ENCODE measurements at regions not wholly inside any gene's neighbourhood (a gene's known extent, or its start where the extent isn't known, plus 50 kb on each side); places are given as distances from the start of the nearest gene placed in this dataset.

- TF ChIP-seq FOXM1 (IDR thresholded peaks at IDR 0.05; ENCODE audit: borderline replicate concordance, low read depth), result no peak
- TF ChIP-seq, protein P1, sequence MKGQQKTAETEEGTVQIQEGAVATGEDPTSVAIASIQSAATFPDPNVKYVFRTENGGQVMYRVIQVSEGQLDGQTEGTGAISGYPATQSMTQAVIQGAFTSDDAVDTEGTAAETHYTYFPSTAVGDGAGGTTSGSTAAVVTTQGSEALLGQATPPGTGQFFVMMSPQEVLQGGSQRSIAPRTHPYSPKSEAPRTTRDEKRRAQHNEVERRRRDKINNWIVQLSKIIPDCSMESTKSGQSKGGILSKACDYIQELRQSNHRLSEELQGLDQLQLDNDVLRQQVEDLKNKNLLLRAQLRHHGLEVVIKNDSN (IDR thresholded peaks at IDR 0.05), result no peak
- TF ChIP-seq CEBPB (IDR thresholded peaks at IDR 0.05), result no peak
- no peak for TF ChIP-seq YY1 (IDR thresholded peaks at IDR 0.05; ENCODE audit: low read depth)
- no peak for TF ChIP-seq EGR1 (IDR thresholded peaks at IDR 0.05)
- no peak for TF ChIP-seq TAF1 (IDR thresholded peaks at IDR 0.05; ENCODE audit: low read depth)
- TF ChIP-seq TEAD4 (IDR thresholded peaks at IDR 0.05), result no peak
- no peak for TF ChIP-seq REST (IDR thresholded peaks at IDR 0.05; ENCODE audit: low read depth)
- no peak for TF ChIP-seq EP300 (IDR thresholded peaks at IDR 0.05; ENCODE audit: borderline replicate concordance)
- TF ChIP-seq ZBTB7A (IDR thresholded peaks at IDR 0.05; ENCODE audit: low read depth), result no peak
- TF ChIP-seq, protein P2, sequence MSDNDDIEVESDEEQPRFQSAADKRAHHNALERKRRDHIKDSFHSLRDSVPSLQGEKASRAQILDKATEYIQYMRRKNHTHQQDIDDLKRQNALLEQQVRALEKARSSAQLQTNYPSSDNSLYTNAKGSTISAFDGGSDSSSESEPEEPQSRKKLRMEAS (IDR thresholded peaks at IDR 0.05), result no peak
These were observed 300.2 kb downstream of the SHANK2 start for GRCh38 chr11:70952191-70952590.

DNA sequence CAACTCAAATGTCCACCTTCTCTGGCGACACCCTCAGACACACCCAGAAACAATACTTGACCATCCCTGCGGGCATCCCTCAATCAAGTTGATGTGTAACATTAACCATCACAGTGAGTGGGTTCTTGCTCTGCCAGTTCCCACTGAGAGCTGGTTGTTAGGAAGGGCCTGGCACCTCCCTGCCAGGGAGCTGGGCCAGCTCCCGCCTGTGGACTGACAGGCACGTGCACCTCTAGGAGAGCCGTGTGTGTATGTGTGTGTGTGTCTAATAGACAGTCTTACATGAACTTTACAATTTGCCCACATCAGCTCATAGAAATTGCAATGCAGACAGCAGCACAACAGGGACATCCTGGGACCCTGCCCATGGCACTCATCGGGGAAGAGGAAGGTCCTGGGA lies 298.7 kb downstream of the SHANK2 start:
- TF ChIP-seq, protein P2 (IDR thresholded peaks at IDR 0.05), result no peak
- TF ChIP-seq, protein P1 (IDR thresholded peaks at IDR 0.05), result no peak
- no peak for TF ChIP-seq YY1 (IDR thresholded peaks at IDR 0.05; ENCODE audit: low read depth)
- no peak for TF ChIP-seq NFIC (IDR thresholded peaks at IDR 0.05)
- TF ChIP-seq TEAD4 (IDR thresholded peaks at IDR 0.05), result no peak
- no peak for TF ChIP-seq REST (IDR thresholded peaks at IDR 0.05; ENCODE audit: low read depth)
- TF ChIP-seq TAF1 (IDR thresholded peaks at IDR 0.05; ENCODE audit: low read depth), result no peak
- TF ChIP-seq TCF12 (IDR thresholded peaks at IDR 0.05; ENCODE audit: low read depth), result no peak
- no peak for TF ChIP-seq EGR1 (IDR thresholded peaks at IDR 0.05)
- TF ChIP-seq FOXM1 (IDR thresholded peaks at IDR 0.05; ENCODE audit: borderline replicate concordance, low read depth), result no peak
- no peak for TF ChIP-seq RAD21 (IDR thresholded peaks at IDR 0.05; ENCODE audit: low read depth)
- TF ChIP-seq ZBTB7A (IDR thresholded peaks at IDR 0.05; ENCODE audit: low read depth), result no peak
- no peak for TF ChIP-seq CREB1 (IDR thresholded peaks at IDR 0.05; ENCODE audit: low read depth)
- no peak for TF ChIP-seq EP300 (IDR thresholded peaks at IDR 0.05; ENCODE audit: borderline replicate concordance)
- TF ChIP-seq CEBPB (IDR thresholded peaks at IDR 0.05), result no peak

DNA sequence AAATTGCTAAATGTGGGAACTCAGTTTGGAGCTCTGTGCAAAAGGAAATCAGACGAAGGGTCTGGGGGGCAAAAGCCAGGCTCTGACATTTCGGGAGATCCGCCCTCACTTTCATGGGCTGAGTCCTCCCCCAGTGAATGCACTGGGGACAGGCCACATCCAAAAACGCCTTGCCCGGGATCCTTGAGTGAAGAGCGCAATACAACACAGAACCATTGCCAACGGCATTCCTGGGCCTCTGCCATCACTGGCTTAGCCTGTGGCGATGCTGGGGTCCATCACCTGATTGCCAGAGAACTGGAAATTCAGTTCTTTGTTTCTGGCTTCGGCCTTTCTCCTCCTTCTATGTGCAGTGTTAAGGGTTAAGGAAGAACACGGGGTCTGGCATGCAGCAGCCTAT lies 297.9 kb downstream of the SHANK2 start:
- TF ChIP-seq YY1 (IDR thresholded peaks at IDR 0.05; ENCODE audit: low read depth) (no peak), CREB1 (IDR thresholded peaks at IDR 0.05; ENCODE audit: low read depth) (no peak), EGR1 (IDR thresholded peaks at IDR 0.05) (no peak), CEBPB (IDR thresholded peaks at IDR 0.05) (no peak), RAD21 (IDR thresholded peaks at IDR 0.05; ENCODE audit: low read depth) (no peak), FOXM1 (IDR thresholded peaks at IDR 0.05; ENCODE audit: borderline replicate concordance, low read depth) (no peak), TAF1 (IDR thresholded peaks at IDR 0.05; ENCODE audit: low read depth) (no peak), TEAD4 (IDR thresholded peaks at IDR 0.05) (no peak), EP300 (IDR thresholded peaks at IDR 0.05; ENCODE audit: borderline replicate concordance) (no peak), REST (IDR thresholded peaks at IDR 0.05; ENCODE audit: low read depth) (no peak), TCF12 (IDR thresholded peaks at IDR 0.05; ENCODE audit: low read depth) (no peak), NFIC (IDR thresholded peaks at IDR 0.05) (no peak), ZBTB7A (IDR thresholded peaks at IDR 0.05; ENCODE audit: low read depth) (no peak)
- TF ChIP-seq, protein P1 (IDR thresholded peaks at IDR 0.05), result no peak
- TF ChIP-seq, protein P2 (IDR thresholded peaks at IDR 0.05), result no peak
